Tibial nerve (tissue), 4 donors: ENCODE measurements at regions not wholly inside any gene's neighbourhood (a gene's known extent, or its start where the extent isn't known, plus 50 kb on each side); places are given as distances from the start of the nearest gene placed in this dataset.

Experiments used
- DNase-seq, 2 donors: peaks; one replicate each; pipeline ENCODE4 v3.0.0-alpha.2; 2019; ENCODE audit warnings: low spot score in 2 of 2
- H3K27ac ChIP-seq, 4 donors: fragments of 200-600 bp; sonication (generic) in 3 of 4; one replicate each; pipeline ENCODE4 v1.5.1; 2017 to 2019; ENCODE audit warnings: mild to moderate bottlenecking in 1 of 4
- H3K27me3 ChIP-seq, 2 donors: fragments of 200-600 bp; sonication (generic) in 1 of 2; one replicate each; pipeline versions ENCODE4 v1.5.1 to v1.6.0; 2017 to 2019
- H3K36me3 ChIP-seq, 3 donors: fragments of 200-600 bp; sonication (generic); one replicate each; pipeline ENCODE4 v1.5.1; 2018 to 2019
- H3K4me1 ChIP-seq, 4 donors: fragments of 200-600 bp; sonication (generic) in 3 of 4; one replicate each; pipeline ENCODE4 v1.5.1; 2017 to 2019
- H3K4me3 ChIP-seq, 4 donors: fragments of 200-600 bp; sonication (generic) in 3 of 4; one replicate each; pipeline ENCODE4 v1.5.1; 2017 to 2019; ENCODE audit warnings: mild to moderate bottlenecking in 1 of 4, moderate library complexity in 1 of 4
- H3K9me3 ChIP-seq, 4 donors: fragments of 200-600 bp; sonication (generic) in 3 of 4; one replicate each; pipeline ENCODE4 v1.5.1; 2017 to 2019
- EP300 ChIP-seq, 2 donors: sonication (generic); formaldehyde crosslinking; IDR thresholded peaks; one replicate each; pipeline ENCODE4 v1.6.1; 2017; ENCODE audit warnings: antibody characterized with exemption in 2 of 2, mild to moderate bottlenecking in 1 of 2
- POLR2A ChIP-seq, 2 donors: fragments of 450-650 bp; IDR thresholded peaks; one replicate each; pipeline ENCODE4 v1.6.1; 2017; ENCODE audit warnings: antibody characterized with exemption in 2 of 2, mild to moderate bottlenecking in 2 of 2, moderate library complexity in 2 of 2
- WGBS, 2 donors: methylation state at CpG; one replicate each; pipeline ENCODE4 v1.1.5; 2018; 5-methylcytosine and 5-hydroxymethylcytosine counted together
- TF ChIP-seq, protein P1 (sequence below), 5 experiments: fragments of 200-600 bp in 3 of 5; fragments of 450-650 bp in 2 of 5; sonication (generic) in 3 of 5; IDR thresholded peaks; one replicate each; pipeline ENCODE4 v1.5.1; 2016 to 2019; ENCODE audit warnings: antibody characterized with exemption in 5 of 5, mild to moderate bottlenecking in 3 of 5, moderate library complexity in 2 of 5

DNA sequence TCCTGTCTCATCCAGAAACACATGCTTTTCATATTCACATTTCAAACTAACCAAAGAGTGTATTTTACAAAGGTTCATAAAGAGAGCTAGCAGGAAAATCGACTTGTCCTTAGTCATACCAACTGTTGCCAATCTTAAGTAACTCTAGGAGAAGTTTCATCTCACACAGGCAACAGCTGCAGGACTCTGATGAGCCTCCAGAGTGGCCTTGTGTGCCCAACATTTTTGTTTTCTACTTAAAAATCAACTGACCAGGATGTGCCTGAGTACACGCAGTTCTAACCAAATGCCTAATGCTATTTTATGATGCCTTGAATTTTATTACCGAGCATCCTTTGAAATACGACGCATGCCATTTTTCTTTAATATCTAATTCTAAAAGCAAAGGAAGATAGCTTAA is 595.9 kb upstream of the LRRTM4 start:
- H3K9me3 ChIP-seq: no peaks in the 10 kb centered on the region
- no peak for DNase-seq
- TF ChIP-seq EP300 (IDR thresholded peaks at IDR 0.05) (no peak), POLR2A (IDR thresholded peaks at IDR 0.05) (no peak)
- TF ChIP-seq, protein P1, sequence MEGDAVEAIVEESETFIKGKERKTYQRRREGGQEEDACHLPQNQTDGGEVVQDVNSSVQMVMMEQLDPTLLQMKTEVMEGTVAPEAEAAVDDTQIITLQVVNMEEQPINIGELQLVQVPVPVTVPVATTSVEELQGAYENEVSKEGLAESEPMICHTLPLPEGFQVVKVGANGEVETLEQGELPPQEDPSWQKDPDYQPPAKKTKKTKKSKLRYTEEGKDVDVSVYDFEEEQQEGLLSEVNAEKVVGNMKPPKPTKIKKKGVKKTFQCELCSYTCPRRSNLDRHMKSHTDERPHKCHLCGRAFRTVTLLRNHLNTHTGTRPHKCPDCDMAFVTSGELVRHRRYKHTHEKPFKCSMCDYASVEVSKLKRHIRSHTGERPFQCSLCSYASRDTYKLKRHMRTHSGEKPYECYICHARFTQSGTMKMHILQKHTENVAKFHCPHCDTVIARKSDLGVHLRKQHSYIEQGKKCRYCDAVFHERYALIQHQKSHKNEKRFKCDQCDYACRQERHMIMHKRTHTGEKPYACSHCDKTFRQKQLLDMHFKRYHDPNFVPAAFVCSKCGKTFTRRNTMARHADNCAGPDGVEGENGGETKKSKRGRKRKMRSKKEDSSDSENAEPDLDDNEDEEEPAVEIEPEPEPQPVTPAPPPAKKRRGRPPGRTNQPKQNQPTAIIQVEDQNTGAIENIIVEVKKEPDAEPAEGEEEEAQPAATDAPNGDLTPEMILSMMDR (IDR thresholded peaks at IDR 0.05): no peak
- H3K36me3 ChIP-seq: no peaks in the 10 kb centered on the region
- H3K4me1 ChIP-seq: no peaks in the 10 kb centered on the region
- H3K27me3 ChIP-seq: no peaks in the 10 kb centered on the region
- 80% methylated on average over 5 of the region's 5 CpGs for WGBS, 2 donors
- no peak overlapping the region for H3K4me3 ChIP-seq
- H3K27ac ChIP-seq: no peak overlapping the region

DNA sequence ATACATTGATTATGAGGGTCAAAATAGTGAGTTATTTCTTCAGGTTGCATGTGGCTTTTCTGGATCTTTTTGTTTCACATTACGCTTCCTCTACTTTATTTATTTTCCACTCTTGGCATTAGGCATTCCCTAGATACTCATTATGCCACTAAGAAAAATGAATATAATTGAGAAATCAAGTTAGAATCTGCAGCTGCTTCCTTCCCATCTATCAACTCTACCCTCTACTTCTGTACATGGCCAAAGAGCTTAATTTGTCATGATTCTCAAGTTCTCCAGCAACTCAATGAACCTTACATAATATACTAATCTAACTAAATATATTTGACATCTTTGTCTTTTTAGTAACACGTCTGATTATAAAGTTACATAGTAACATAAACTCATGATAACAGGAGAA is 598.1 kb upstream of the LRRTM4 start:
- TF ChIP-seq, protein P1 (IDR thresholded peaks at IDR 0.05): no peak
- TF ChIP-seq POLR2A (IDR thresholded peaks at IDR 0.05) (no peak), EP300 (IDR thresholded peaks at IDR 0.05) (no peak)
- no peak overlapping the region for H3K27ac ChIP-seq
- WGBS, 2 donors: 59 to 65% methylated on average over 2 of the region's 2 CpGs
- no peaks in the 10 kb centered on the region for H3K4me1 ChIP-seq
- DNase-seq: no peak
- H3K4me3 ChIP-seq: no peak overlapping the region
- H3K36me3 ChIP-seq: no peaks in the 10 kb centered on the region
- peaks cover 0 to 6% (median 0%) of the 10 kb centered on the region in 4 donors for H3K9me3 ChIP-seq
- no peaks in the 10 kb centered on the region for H3K27me3 ChIP-seq

DNA sequence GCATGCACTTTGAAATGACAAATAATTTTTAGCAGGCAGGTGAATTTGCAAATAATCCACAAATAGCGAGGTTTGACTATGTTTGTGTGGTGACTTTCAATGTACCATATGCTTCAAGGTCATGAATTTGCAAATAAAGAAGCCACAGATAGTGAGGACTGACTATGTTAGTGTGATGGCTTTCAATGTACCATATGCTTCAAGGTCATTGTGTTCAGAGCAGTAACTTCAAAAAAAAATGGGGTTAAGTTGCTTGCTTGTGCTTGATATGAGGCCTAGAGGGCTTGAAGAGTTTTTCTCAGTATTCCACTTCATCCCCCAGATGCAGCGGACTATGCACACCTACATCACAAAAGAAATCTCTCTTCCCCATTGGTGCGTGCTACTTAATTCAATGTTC is 602.9 kb upstream of the LRRTM4 start:
- TF ChIP-seq EP300 (IDR thresholded peaks at IDR 0.05) (no peak), POLR2A (IDR thresholded peaks at IDR 0.05) (no peak)
- TF ChIP-seq, protein P1 (IDR thresholded peaks at IDR 0.05): no peak
- Histone ChIP-seq H3K27me3 (no peaks in the 10 kb centered on the region), H3K4me1 (no peaks in the 10 kb centered on the region), H3K4me3 (no peak overlapping the region), H3K27ac (no peak overlapping the region), H3K9me3 (peaks cover 0 to 6% (median 0%) of the 10 kb centered on the region in 4 donors), H3K36me3 (no peaks in the 10 kb centered on the region)
- no peak for DNase-seq
- 93 to 97% methylated on average over 3 of the region's 3 CpGs for WGBS, 2 donors

DNA sequence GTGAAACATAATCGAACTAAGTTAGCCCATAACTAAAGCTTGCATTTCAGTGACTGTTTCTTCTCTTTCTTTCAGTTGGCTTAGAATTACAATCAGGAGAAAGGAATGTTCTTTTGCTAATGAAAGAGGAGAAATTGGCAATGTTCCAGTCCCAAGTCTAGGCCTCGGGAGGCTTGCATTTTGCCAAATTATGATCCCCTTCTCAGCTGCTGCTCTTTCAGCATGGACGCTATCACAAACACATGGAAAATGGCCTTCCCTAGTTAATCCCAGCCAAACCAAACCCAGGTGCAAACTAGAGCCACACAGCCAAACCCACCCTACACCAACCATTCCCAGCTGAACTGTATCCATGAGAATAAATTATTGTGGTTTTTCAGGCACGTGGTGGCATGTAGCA is 605.2 kb upstream of the LRRTM4 start:
- WGBS, 2 donors: 16 to 25% methylated on average over 4 of the region's 4 CpGs
- Histone ChIP-seq H3K4me3 (no peak overlapping the region), H3K9me3 (peaks cover 0 to 6% (median 0%) of the 10 kb centered on the region in 4 donors), H3K4me1 (no peaks in the 10 kb centered on the region), H3K27me3 (no peaks in the 10 kb centered on the region), H3K27ac (no peak overlapping the region), H3K36me3 (no peaks in the 10 kb centered on the region)
- TF ChIP-seq POLR2A (IDR thresholded peaks at IDR 0.05): no peak
- no peak for DNase-seq

DNA sequence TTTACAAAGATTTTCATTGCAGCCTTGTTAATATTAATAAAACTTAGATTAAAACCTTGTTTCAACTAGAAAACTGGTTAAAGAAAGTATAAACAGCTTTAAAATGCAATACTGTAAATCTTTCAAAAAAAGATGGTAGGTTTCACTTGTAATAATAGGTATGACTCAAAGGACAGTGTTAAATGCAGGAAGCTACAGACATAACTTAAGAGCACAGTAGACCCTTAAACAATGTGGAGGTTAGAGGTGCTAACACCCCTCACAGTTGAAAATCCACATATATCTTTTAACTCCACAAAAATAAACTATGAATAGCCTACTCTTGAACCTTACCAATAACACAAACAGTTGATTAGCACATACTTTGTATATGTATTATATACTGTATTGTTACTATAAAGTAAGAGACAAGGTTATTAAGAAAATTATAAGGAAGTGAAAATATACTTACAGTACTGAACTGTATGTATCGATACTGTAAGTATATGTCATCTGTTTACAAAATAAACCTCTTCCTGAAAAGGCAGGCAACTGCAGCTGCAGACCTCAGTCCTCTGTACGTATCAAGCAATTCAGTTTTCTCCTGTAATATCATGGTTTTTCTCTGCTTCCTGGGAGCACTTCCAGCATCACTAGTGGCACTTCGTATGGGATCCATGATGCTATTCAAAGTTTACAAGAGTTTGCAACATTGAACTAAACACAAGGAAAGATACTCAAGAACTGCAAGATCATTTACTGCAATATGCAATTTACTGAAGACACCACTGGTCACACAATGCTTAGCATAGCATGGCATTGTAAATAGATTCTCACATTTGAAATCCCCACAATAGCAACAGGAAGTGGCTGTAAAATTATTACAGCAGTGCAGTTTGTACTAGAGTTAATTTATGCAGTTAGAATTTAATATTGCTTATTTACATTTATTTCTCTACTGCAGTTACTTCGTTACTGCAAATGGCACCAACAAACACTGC is 610.5 kb upstream of the LRRTM4 start:
- no peak overlapping the region for H3K27ac ChIP-seq
- DNase-seq: no peak
- H3K4me3 ChIP-seq: no peak overlapping the region
- H3K4me1 ChIP-seq: no peaks in the 10 kb centered on the region
- H3K36me3 ChIP-seq: no peaks in the 10 kb centered on the region
- H3K9me3 ChIP-seq: no peaks in the 10 kb centered on the region
- WGBS, 2 donors: 51 to 69% methylated on average over 4 of the region's 4 CpGs
- H3K27me3 ChIP-seq: no peaks in the 10 kb centered on the region
- TF ChIP-seq POLR2A (IDR thresholded peaks at IDR 0.05): no peak
- TF ChIP-seq EP300 (IDR thresholded peaks at IDR 0.05): no peak
- TF ChIP-seq, protein P1 (IDR thresholded peaks at IDR 0.05): no peak
